Fibroblast of villous mesenchyme (primary cell): ENCODE measurements at regions not wholly inside any gene's neighbourhood (a gene's known extent, or its start where the extent isn't known, plus 50 kb on each side); places are given as distances from the start of the nearest gene placed in this dataset.

Experiments
- DNase-seq: peaks from one replicate; pipeline ENCODE4 v3.0.0-alpha.2; 2010; ENCODE audit warnings: low read depth
- H3K4me3 ChIP-seq: 2 replicates; pipeline ENCODE4 v1.5.1; 2011; ENCODE audit warnings: low read depth, mild to moderate bottlenecking, low read length
- CTCF ChIP-seq: IDR thresholded peaks from 2 replicates; pipeline ENCODE4 v1.5.1; 2012; ENCODE audit warnings: low read depth, mild to moderate bottlenecking, low read length; ENCODE audit not compliant: insufficient read depth

GRCh38 chr22:49296561-49296960 is 531.1 kb downstream of the BRD1 start:
- DNase-seq: no peak
- TF ChIP-seq CTCF: no peak
- no peak overlapping the region for H3K4me3 ChIP-seq

GRCh38 chr22:49295851-49296560 is 531.7 kb downstream of the BRD1 start:
- no peak overlapping the region for H3K4me3 ChIP-seq
- TF ChIP-seq CTCF: no peak
- DNase-seq: no peak

GRCh38 chr22:49295465-49295743 is 532.3 kb downstream of the BRD1 start:
- H3K4me3 ChIP-seq: no peak overlapping the region
- no peak for DNase-seq
- no peak for TF ChIP-seq CTCF

- TF ChIP-seq CTCF: no peak
- H3K4me3 ChIP-seq: no peak overlapping the region
- no peak for DNase-seq
Measured at GRCh38 chr22:49294656-49295464, 532.8 kb downstream of the BRD1 start.

GRCh38 chr22:49292909-49293308 is 534.8 kb downstream of the BRD1 start:
- TF ChIP-seq CTCF: no peak
- DNase-seq: no peak
- H3K4me3 ChIP-seq: no peak overlapping the region

- no peak overlapping the region for H3K4me3 ChIP-seq
- no peak for TF ChIP-seq CTCF
- no peak for DNase-seq
Measured at GRCh38 chr22:49291781-49292180, 535.9 kb downstream of the BRD1 start.
